K562 (cell line): ENCODE measurements at regions not wholly inside any gene's neighbourhood (a gene's known extent, or its start where the extent isn't known, plus 50 kb on each side); places are given as distances from the start of the nearest gene placed in this dataset.

Source experiments
- CC2D1A ChIP-seq: fragments of 450-650 bp; IDR thresholded peaks from 2 replicates; pipeline ENCODE4 v1.6.1; 2017; ENCODE audit warnings: mild to moderate bottlenecking
- CTBP1 ChIP-seq: fragments of 450-650 bp; IDR thresholded peaks from 2 replicates; pipeline ENCODE4 v1.6.1; 2016; ENCODE audit warnings: borderline replicate concordance
- HDAC1 ChIP-seq, 2 experiments: fragments of 450-650 bp; IDR thresholded peaks; 2 replicates each; pipeline ENCODE4 v1.6.1; 2016 to 2017; ENCODE audit warnings: inconsistent platforms in 1 of 2, mild to moderate bottlenecking in 1 of 2, moderate library complexity in 1 of 2
- HDAC3 ChIP-seq: fragments of 450-650 bp; IDR thresholded peaks from 2 replicates; pipeline ENCODE4 v1.6.1; 2018; ENCODE audit warnings: borderline replicate concordance, mild to moderate bottlenecking, moderate library complexity; ENCODE audit not compliant: partially characterized antibody
- MXI1 ChIP-seq: IDR thresholded peaks from 2 replicates; pipeline ENCODE4 v1.6.1; 2011; ENCODE audit warnings: low read depth, mild to moderate bottlenecking, improper control_type of control experiment, low read length
- PKNOX1 ChIP-seq: fragments of 450-650 bp; IDR thresholded peaks from 2 replicates; pipeline ENCODE4 v1.6.1; 2016
- RAD21 ChIP-seq, 2 experiments: fragments of 250-450 bp in 1 of 2; fragments of 450-650 bp in 1 of 2; sonication (Bioruptor Pico) in 1 of 2; formaldehyde crosslinking in 1 of 2; IDR thresholded peaks in 1 of 2; conservative IDR thresholded peaks in 1 of 2; 2 replicates each; pipeline versions ENCODE4 v1.4.0 to v1.8.0; 2020 to 2022; ENCODE audit warnings: mild to moderate bottlenecking in 2 of 2, moderate library complexity in 1 of 2
- RB1 ChIP-seq: fragments of 450-650 bp; IDR thresholded peaks from 2 replicates; pipeline ENCODE4 v1.6.1; 2017; ENCODE audit warnings: low read depth, mild to moderate bottlenecking
- RCOR1 ChIP-seq, 2 experiments: IDR thresholded peaks; 2 replicates each; pipeline ENCODE4 v1.6.1; 2012; ENCODE audit warnings: low read depth in 2 of 2, low read length in 2 of 2, borderline replicate concordance in 1 of 2, improper control_type of control experiment in 1 of 2
- RFX1 ChIP-seq: fragments of 450-650 bp; IDR thresholded peaks from 2 replicates; pipeline ENCODE4 v1.6.1; 2016; ENCODE audit warnings: mild to moderate bottlenecking, moderate library complexity
- U2AF2 ChIP-seq: fragments of 200-400 bp; formaldehyde crosslinking; optimal IDR thresholded peaks from 2 replicates; pipeline ENCODE3; 2017; ENCODE audit warnings: low read depth, mild to moderate bottlenecking, low read length
- ZNF23 ChIP-seq: fragments of 250-450 bp; sonication (Bioruptor Pico); IDR thresholded peaks from 2 replicates; pipeline ENCODE4 v1.4.0; 2020; ENCODE audit warnings: mild to moderate bottlenecking
- ZNF263 ChIP-seq: sonication (generic); formaldehyde crosslinking; IDR thresholded peaks from 2 replicates; pipeline ENCODE4 v1.8.0; 2022; ENCODE audit warnings: mild to moderate bottlenecking, missing genetic modification reagents, borderline replicate concordance
- ZNF75A ChIP-seq: fragments of 450-650 bp; formaldehyde crosslinking; IDR thresholded peaks from 2 replicates; pipeline ENCODE4 v1.4.0; 2020; ENCODE audit warnings: mild to moderate bottlenecking
- TF ChIP-seq, protein P1 (sequence below), 2 experiments: fragments of 450-650 bp; formaldehyde crosslinking in 1 of 2; IDR thresholded peaks; 2 replicates each; pipeline versions ENCODE4 v1.4.0 to v1.6.1; 2014 to 2020; ENCODE audit warnings: mild to moderate bottlenecking in 2 of 2, borderline replicate concordance in 1 of 2, low read depth in 1 of 2

DNA sequence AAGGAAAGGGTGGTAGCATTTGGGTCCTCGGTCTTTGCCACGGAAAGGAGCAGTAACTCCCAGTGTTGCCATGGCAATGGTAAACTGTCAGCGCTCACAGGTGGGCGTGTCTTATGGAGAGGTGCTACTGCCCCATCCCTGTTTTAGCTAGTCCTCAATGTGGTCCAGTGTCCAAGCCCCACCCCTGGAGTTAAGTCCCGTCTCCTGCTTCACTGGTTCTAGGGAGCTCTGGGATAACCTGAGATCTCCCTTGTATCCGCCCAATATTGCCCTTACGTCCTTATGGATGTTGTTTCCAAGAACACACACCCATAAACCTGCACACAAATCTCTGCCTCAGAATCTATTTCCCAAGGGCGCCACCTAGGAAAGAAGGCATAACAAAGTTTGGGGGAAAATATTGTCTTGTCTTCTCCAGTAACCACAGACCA, 64.2 kb downstream of the SPRING1 start (continued):
- TF ChIP-seq HDAC3 (no peak), ZNF75A (CRISPR knock-in tag) (no peak), ZNF263 (CRISPR knock-in tag) (no peak), ZNF23 (CRISPR knock-in tag) (no peak), U2AF2 (no peak), MXI1 (no peak), HDAC1 (IDR thresholded peaks at IDR 0.05) (peak in 1 of 2 experiments; percentile 42; a peak in 1 of 4 replicates), RB1 (0 out of 2 replicates have a peak, but pooled peaks have one; percentile 30), RAD21 (CRISPR knock-in tag; conservative IDR thresholded peaks at IDR 0.05 in 1 of 2, IDR thresholded peaks at IDR 0.05 in 1 of 2) (peak; percentile 21 to 52; a peak in 3 of 4 replicates), RFX1 (peak; percentile 87), CTBP1 (peak; percentile 45; the same call in 1 of the 2 replicates), PKNOX1 (peak; percentile 70), CC2D1A (peak; percentile 70; the same call in 1 of the 2 replicates), RCOR1 (IDR thresholded peaks at IDR 0.05; ENCODE audit: borderline replicate concordance in 1 of 2, low read depth in 2 of 2, low read length in 2 of 2) (peak in 1 of 2 experiments; percentile 88; a peak in 2 of 4 replicates)
- TF ChIP-seq, protein P1, sequence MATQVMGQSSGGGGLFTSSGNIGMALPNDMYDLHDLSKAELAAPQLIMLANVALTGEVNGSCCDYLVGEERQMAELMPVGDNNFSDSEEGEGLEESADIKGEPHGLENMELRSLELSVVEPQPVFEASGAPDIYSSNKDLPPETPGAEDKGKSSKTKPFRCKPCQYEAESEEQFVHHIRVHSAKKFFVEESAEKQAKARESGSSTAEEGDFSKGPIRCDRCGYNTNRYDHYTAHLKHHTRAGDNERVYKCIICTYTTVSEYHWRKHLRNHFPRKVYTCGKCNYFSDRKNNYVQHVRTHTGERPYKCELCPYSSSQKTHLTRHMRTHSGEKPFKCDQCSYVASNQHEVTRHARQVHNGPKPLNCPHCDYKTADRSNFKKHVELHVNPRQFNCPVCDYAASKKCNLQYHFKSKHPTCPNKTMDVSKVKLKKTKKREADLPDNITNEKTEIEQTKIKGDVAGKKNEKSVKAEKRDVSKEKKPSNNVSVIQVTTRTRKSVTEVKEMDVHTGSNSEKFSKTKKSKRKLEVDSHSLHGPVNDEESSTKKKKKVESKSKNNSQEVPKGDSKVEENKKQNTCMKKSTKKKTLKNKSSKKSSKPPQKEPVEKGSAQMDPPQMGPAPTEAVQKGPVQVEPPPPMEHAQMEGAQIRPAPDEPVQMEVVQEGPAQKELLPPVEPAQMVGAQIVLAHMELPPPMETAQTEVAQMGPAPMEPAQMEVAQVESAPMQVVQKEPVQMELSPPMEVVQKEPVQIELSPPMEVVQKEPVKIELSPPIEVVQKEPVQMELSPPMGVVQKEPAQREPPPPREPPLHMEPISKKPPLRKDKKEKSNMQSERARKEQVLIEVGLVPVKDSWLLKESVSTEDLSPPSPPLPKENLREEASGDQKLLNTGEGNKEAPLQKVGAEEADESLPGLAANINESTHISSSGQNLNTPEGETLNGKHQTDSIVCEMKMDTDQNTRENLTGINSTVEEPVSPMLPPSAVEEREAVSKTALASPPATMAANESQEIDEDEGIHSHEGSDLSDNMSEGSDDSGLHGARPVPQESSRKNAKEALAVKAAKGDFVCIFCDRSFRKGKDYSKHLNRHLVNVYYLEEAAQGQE (IDR thresholded peaks at IDR 0.05; ENCODE audit: borderline replicate concordance), result peak; percentile 23; the same call in 1 of the 2 replicates
- TF ChIP-seq, protein P1 (CRISPR knock-in tag; IDR thresholded peaks at IDR 0.05; ENCODE audit: low read depth), result no peak
